Activated CD4-positive, CD25-positive, alpha-beta regulatory T cell treated with anti-CD3 and anti-CD28 coated beads, Interleukin-2, amount 50 U/mL, for 72 hours (primary cell): ENCODE measurements at regions not wholly inside any gene's neighbourhood (a gene's known extent, or its start where the extent isn't known, plus 50 kb on each side); places are given as distances from the start of the nearest gene placed in this dataset.
"Not testable (repeated sequence)": the region's sequence is repeated elsewhere in the genome, so short reads cannot be mapped to it uniquely, and the experiment has no call there.

Source experiments
- DNase-seq: peaks from one replicate; pipeline ENCODE4 v3.0.0; 2021

GRCh38 chr14:81971911-81972310, 438.3 kb upstream of the SEL1L start:
- DNase-seq, result no peak

GRCh38 chr14:81972601-81973000, 438.9 kb upstream of the SEL1L start:
- DNase-seq, result no peak

GRCh38 chr14:81974543-81974942, 440.9 kb upstream of the SEL1L start:
- DNase-seq, result no peak

- no peak for DNase-seq
Observed at GRCh38 chr14:81980601-81981306, 447.1 kb upstream of the SEL1L start.

DNA sequence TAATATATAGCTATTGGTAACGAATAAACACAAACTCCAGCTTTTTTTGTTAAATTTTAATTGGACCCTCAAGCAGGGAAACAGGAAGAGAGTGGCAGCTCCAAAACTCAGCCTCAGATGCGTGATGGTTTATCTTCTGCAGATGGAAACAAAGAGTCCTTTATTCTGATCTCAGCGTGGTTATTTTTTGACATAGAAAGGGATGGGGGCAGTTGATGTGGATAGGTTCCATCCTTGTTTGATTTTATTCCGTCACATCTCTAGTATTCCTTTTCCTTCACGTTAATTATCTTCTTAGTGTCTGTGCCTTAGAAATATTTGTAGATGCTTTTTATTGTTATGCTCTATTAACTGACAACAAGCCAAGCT, 447.6 kb upstream of the SEL1L start:
- DNase-seq, result no peak

DNA sequence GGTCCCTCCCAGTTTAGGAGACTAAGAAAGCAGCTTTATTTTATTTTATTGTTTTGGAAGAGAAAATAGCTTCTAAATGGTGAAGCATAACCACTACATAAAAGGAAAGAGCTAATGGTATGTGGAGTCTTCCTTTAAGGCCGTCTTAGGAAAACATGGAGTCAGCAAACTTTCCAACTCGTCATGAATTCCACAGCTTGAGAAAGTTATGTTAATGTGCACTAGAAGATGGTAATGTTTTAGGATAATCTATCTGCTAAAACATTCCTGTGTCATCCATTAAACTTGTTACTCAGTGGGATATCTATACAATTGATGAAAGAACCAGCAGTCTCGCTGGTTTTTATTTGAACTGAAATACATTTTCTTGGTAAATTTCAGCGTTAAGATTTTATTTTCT, 448.4 kb upstream of the SEL1L start:
- no peak for DNase-seq

DNA sequence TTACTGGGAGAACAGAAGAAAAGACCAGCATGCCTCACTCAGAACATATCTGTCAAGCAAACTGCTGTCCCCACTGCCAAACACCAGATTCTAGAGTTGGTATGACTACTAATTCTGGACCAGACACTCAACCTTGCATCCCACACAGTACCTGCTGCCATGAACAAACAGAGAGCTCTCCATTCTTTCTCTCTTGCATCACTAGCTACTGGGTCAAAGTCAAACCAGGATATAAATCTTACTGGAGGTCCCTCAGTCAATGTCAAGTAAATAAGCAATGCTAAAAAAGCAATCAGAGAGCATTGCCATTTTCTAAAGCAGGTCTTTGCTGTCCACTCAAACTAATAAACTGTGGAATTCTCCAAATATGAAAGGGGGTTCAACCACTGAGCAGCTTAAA, 452.4 kb upstream of the SEL1L start:
- no peak for DNase-seq

- no peak for DNase-seq
Observed at GRCh38 chr14:81989211-81989610, 455.6 kb upstream of the SEL1L start.

GRCh38 chr14:81990312-81990761, 456.7 kb upstream of the SEL1L start:
- DNase-seq, result no peak

DNA sequence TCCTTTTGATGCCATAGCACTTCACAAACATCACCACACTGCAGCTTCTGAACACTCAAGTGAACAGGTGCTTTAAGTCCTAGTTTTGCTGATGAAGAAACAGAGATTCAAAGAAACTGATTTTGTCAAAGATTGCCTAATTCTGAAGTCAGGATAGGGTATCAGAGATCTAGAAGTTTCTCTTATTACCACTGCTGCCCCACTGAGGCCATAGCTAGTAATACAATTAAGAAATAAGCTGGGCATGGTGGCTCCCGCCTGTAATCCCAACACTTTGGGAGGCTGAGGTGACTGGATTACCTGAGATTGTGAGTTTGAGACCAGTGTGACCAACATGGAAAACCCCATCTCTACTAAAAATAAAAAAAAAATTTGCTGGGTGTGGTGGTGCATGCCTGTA, 458.3 kb upstream of the SEL1L start:
- DNase-seq, result no peak

GRCh38 chr14:81993432-81993831, 459.8 kb upstream of the SEL1L start:
- no peak for DNase-seq

GRCh38 chr14:82003426-82003825, 469.8 kb upstream of the SEL1L start:
- DNase-seq, result no peak

- DNase-seq, result no peak
Observed at GRCh38 chr14:82009076-82009475, 475.4 kb upstream of the SEL1L start.

DNA sequence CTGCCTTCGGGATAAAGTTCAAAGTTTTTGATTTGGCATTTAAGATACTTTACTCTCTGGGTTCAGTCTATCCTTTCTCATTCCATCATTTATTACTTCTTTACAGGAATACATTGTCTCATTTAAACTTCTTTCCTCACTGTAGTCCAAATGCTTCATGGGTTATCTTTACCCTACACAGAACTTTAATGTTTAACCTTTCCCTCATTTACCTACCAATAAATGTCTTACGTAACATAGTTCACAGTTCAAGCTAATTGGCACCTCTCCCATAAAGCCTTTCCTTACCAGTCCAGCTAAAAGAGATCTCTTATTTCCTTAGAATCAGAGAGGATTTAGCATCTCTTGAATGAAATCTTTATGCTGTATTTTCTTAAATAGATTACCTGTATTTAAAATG, 476.3 kb upstream of the SEL1L start:
- DNase-seq, result no peak

DNA sequence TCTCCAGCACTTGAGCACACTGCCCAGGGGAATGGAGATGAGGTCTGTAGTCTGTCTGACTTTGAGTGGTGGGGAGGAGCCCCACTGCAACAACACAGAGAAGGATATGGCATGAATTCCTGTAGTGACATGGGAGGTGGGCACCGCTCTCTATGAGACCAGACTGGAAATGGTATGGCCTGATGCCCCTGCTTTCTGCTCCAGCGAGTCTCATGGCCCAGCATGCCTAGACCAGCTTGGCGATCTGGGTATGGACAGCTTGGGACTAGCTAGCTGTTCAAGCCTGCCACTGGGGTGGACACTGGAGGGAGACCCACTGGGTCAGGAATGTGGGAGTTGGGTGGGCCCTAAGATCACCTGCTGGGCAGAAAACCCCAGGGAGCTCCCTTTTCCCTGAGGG, 477.8 kb upstream of the SEL1L start:
- no peak for DNase-seq

- no peak for DNase-seq
Observed at GRCh38 chr14:82029038-82029437, 495.4 kb upstream of the SEL1L start.

DNA sequence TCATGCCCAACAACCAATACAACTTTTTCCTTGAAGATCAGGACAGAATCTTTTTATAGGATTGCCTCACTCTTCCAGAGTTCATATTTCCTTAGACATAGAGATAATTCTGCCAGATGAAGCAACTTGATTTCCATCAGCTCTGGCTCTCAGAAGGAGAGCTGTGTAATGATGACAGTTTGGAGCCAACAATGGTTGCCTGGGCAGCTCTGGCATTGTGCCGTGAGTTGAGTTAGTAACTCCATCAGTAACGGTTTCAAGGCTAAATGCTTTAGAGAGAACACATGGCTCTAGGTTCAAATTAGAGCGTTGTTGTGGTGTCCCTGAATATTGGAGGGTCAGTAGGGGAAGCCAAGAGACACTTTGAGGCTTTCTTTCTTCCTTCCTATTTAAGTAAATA, 501.7 kb upstream of the SEL1L start:
- DNase-seq, result no peak

GRCh38 chr14:82038066-82038465, 504.4 kb upstream of the SEL1L start:
- DNase-seq, result not testable (repeated sequence)

GRCh38 chr14:82045339-82045738, 511.7 kb upstream of the SEL1L start:
- no peak for DNase-seq

GRCh38 chr14:82046512-82047226, 513.0 kb upstream of the SEL1L start:
- no peak for DNase-seq

DNA sequence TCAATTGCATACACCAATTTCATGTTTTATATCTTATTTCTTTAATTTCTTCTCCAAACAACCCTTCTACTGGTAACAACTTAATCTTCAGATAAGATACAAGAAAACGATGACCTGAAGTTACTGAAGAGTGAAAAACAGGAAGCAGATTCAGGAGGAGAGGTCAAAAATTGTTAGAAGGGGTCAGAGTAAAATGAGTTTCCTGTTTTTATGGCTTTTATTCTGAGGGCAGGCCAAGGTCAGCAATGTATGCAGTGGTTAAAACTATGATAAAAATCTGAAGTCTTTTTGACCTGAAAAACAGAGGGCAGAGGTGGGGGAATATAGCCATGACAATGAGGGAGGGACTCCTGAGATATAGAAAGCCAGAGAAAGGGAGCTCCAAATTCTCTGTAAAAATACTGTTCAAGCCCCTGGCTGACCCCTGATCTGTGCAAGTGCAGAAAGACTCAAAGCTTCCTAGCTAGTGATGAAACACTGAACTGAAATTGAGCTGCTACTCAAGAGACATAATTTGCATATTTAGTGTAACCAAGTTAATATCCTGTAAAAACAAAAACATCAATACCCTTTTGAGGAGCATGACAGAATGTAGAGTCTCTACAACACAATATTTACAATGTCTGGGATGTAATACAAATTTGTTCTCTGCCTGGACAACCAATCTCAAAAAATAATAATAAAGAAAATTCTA, 514.3 kb upstream of the SEL1L start:
- no peak for DNase-seq

DNA sequence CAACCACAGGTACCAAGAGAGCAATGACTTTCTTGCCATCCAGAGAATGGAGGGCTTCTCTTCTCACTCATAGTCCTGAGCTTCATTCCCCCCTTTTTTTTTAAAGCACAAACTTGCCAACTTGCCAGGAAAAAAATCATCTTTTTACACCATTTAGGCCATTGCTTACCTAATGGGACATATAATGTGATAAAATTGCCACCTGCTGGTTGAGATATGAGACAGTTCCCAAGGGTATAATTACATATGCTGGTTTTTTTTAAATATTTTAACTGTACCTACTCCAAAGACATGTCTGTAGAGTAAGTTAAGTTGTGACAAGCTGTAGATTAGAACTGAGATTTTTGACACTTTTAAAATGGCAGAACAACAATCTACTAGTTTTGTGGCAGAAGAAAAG, 519.1 kb upstream of the SEL1L start:
- DNase-seq, result no peak

- DNase-seq, result no peak
Observed at GRCh38 chr14:82055515-82056115, 522.0 kb upstream of the SEL1L start.

DNA sequence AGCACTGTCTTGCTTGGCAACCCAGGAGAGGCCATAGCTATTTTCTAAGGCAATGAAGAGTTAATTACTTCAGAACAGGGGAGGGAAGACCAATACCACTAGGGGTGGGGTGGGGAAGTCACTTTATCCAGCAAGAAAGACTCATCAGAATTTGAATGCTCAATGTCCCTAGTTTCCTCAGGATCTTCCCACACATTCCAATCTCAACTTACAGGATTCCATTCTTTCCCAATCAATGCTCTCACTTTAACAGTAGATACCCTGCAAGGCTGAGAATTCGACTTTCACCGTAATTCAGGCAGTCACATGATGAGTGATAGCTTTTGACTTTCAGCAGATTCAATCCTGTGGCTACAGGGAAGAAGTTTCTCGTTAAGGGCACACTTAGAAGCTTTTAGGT, 526.6 kb upstream of the SEL1L start:
- DNase-seq, result no peak
